ENCODE measurements at regions not wholly inside any gene's neighbourhood (a gene's known extent, or its start where the extent isn't known, plus 50 kb on each side); places are given as distances from the start of the nearest gene placed in this dataset.

GRCh38 chr6:156707818-156708217, 69.4 kb upstream of the ARID1B start:
- no peak for ATAC-seq
- no peak for TF ChIP-seq CTCF (IDR thresholded peaks at IDR 0.05)

GRCh38 chr6:156703719-156704118, 73.5 kb upstream of the ARID1B start:
- Histone ChIP-seq H3K36me3 (no peaks in the 10 kb centered on the region), H3K27me3 (no peaks in the 10 kb centered on the region), H3K9me3 (no peaks in the 10 kb centered on the region), H3K4me1 (peaks cover 0 to 8% (median 0%) of the 10 kb centered on the region in 4 donors), H3K27ac (peak overlapping the region; percentile 48 to 83 (median 52)), H3K4me3 (peak overlapping the region in 2 of 3 donors; percentile 2 to 5)
- DNase-seq (no peak), ATAC-seq (peak; percentile 84 to 88 (median 87))
- intact Hi-C loops (cut with DNase I) = no loop called here
- TF ChIP-seq CTCF (IDR thresholded peaks at IDR 0.05) (no peak), POLR2A (IDR thresholded peaks at IDR 0.05) (no peak)
- 33% methylated on average over 6 of the region's 6 CpGs for WGBS (ENCODE audit: insufficient coverage, low coverage, low lambda C conversion rate, missing lambda C conversion rate)

More at GRCh38 chr6:156707818-156708217, 69.4 kb upstream of the ARID1B start:
- intact Hi-C loops (cut with DNase I) = no loop called here
- H3K4me3 ChIP-seq = no peak overlapping the region
- no peaks in the 10 kb centered on the region for H3K27me3 ChIP-seq
- no peak overlapping the region for H3K27ac ChIP-seq
- 80% methylated on average over 2 of the region's 3 CpGs for WGBS (ENCODE audit: insufficient coverage, low coverage, low lambda C conversion rate, missing lambda C conversion rate)
- H3K36me3 ChIP-seq = no peaks in the 10 kb centered on the region
- no peaks in the 10 kb centered on the region for H3K9me3 ChIP-seq
- DNase-seq = no peak
- H3K4me1 ChIP-seq = no peaks in the 10 kb centered on the region

- H3K4me1 ChIP-seq = peaks cover 0 to 8% (median 0%) of the 10 kb centered on the region in 4 donors
- TF ChIP-seq CTCF (IDR thresholded peaks at IDR 0.05) = no peak
- TF ChIP-seq POLR2A (IDR thresholded peaks at IDR 0.05) = no peak
- no peak overlapping the region for H3K27ac ChIP-seq
- intact Hi-C loops (cut with DNase I) = no loop called here
- H3K36me3 ChIP-seq = no peaks in the 10 kb centered on the region
- H3K9me3 ChIP-seq = no peaks in the 10 kb centered on the region
- 80% methylated on average over 4 of the region's 4 CpGs for WGBS (ENCODE audit: insufficient coverage, low coverage, low lambda C conversion rate, missing lambda C conversion rate)
- H3K27me3 ChIP-seq = no peaks in the 10 kb centered on the region
- ATAC-seq (no peak), DNase-seq (no peak)
- H3K4me3 ChIP-seq = no peak overlapping the region
Measured at GRCh38 chr6:156701966-156702365, 75.2 kb upstream of the ARID1B start.

- 52% methylated on average over 7 of the region's 7 CpGs for WGBS (ENCODE audit: insufficient coverage, low coverage, low lambda C conversion rate, missing lambda C conversion rate)
- peak in 1 of 4 donors; percentile 33 for ATAC-seq
- Histone ChIP-seq H3K4me1 (peaks cover 0 to 8% (median 0%) of the 10 kb centered on the region in 4 donors), H3K4me3 (no peak overlapping the region), H3K36me3 (no peaks in the 10 kb centered on the region), H3K27ac (peak overlapping the region in 1 of 3 donors; percentile 12), H3K9me3 (no peaks in the 10 kb centered on the region), H3K27me3 (no peaks in the 10 kb centered on the region)
- TF ChIP-seq CTCF (IDR thresholded peaks at IDR 0.05) (no peak), POLR2A (IDR thresholded peaks at IDR 0.05) (no peak)
- DNase-seq = no peak
- intact Hi-C loops (cut with DNase I) = no loop called here
Measured at GRCh38 chr6:156700440-156701057, 76.6 kb upstream of the ARID1B start.
